RWPE2 (cell line): ENCODE measurements at regions not wholly inside any gene's neighbourhood (a gene's known extent, or its start where the extent isn't known, plus 50 kb on each side); places are given as distances from the start of the nearest gene placed in this dataset.

ENCODE experiments used
- ATAC-seq: fragments of 200-7000 bp; cut with Tn5 transposase; 3 replicates; pipeline ENCODE4 v1.9.1; 2021; ENCODE audit warnings: low read depth
- DNase-seq: peaks from one replicate; pipeline ENCODE4 v3.0.0-alpha.2; 2020; ENCODE audit warnings: low spot score
- H3K27ac ChIP-seq: fragments of 450-650 bp; 2 replicates; pipeline ENCODE4 v1.5.1; 2017; ENCODE audit warnings: mild to moderate bottlenecking; ENCODE audit not compliant: poor library complexity, severe bottlenecking
- H3K27me3 ChIP-seq: fragments of 250-450 bp; sonication (Bioruptor Pico); 2 replicates; pipeline ENCODE4 v1.5.1; 2021; ENCODE audit warnings: mild to moderate bottlenecking, moderate library complexity; ENCODE audit not compliant: insufficient read depth, poor library complexity, severe bottlenecking
- H3K36me3 ChIP-seq: fragments of 250-450 bp; sonication (Bioruptor Pico); 2 replicates; pipeline ENCODE4 v1.5.1; 2020; ENCODE audit warnings: low read depth, mild to moderate bottlenecking, moderate library complexity
- H3K4me1 ChIP-seq: fragments of 250-450 bp; sonication (Bioruptor Pico); 2 replicates; pipeline ENCODE4 v1.5.1; 2021; ENCODE audit warnings: mild to moderate bottlenecking, moderate library complexity; ENCODE audit not compliant: insufficient read depth, poor library complexity, severe bottlenecking
- H3K4me3 ChIP-seq: fragments of 250-450 bp; sonication (Bioruptor Pico); 2 replicates; pipeline ENCODE4 v1.5.1; 2021; ENCODE audit warnings: mild to moderate bottlenecking, moderate library complexity; ENCODE audit not compliant: severe bottlenecking
- H3K9me3 ChIP-seq: fragments of 250-450 bp; sonication (Bioruptor Pico); 2 replicates; pipeline ENCODE4 v1.5.1; 2021; ENCODE audit warnings: mild to moderate bottlenecking, moderate library complexity; ENCODE audit not compliant: severe bottlenecking
- TF ChIP-seq, protein P1 (sequence below): fragments of 450-650 bp; IDR thresholded peaks from one replicate; pipeline ENCODE4 v1.5.1; 2017; ENCODE audit warnings: mild to moderate bottlenecking, moderate library complexity; ENCODE audit not compliant: poor library complexity, severe bottlenecking

DNA sequence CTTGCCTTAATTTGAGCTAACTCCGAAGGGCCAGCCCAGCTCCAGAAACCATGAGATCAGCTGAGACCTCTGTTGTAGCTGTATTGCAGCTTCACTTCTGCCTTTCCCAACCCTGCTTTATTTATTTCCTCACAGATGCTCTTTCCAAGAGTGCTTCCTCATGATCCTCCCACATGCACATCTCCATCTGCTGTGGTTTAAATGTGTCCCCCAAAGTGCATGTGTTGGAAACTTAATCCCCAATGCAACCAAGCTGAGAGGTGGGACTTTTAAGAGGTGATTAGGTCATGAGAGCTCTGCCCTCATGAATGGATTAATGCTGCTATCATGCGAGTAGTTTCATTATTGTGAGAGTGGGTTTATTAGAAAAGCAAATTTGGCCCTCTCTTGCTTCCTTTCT is 164.4 kb upstream of the TAB2 start:
- Histone ChIP-seq H3K36me3 (no peaks in the 10 kb centered on the region), H3K27me3 (no peaks in the 10 kb centered on the region), H3K27ac (no peak overlapping the region), H3K4me3 (no peak overlapping the region), H3K4me1 (no peaks in the 10 kb centered on the region), H3K9me3 (no peaks in the 10 kb centered on the region)
- TF ChIP-seq, protein P1, sequence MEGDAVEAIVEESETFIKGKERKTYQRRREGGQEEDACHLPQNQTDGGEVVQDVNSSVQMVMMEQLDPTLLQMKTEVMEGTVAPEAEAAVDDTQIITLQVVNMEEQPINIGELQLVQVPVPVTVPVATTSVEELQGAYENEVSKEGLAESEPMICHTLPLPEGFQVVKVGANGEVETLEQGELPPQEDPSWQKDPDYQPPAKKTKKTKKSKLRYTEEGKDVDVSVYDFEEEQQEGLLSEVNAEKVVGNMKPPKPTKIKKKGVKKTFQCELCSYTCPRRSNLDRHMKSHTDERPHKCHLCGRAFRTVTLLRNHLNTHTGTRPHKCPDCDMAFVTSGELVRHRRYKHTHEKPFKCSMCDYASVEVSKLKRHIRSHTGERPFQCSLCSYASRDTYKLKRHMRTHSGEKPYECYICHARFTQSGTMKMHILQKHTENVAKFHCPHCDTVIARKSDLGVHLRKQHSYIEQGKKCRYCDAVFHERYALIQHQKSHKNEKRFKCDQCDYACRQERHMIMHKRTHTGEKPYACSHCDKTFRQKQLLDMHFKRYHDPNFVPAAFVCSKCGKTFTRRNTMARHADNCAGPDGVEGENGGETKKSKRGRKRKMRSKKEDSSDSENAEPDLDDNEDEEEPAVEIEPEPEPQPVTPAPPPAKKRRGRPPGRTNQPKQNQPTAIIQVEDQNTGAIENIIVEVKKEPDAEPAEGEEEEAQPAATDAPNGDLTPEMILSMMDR: no peak
- DNase-seq (no peak), ATAC-seq (no peak)

DNA sequence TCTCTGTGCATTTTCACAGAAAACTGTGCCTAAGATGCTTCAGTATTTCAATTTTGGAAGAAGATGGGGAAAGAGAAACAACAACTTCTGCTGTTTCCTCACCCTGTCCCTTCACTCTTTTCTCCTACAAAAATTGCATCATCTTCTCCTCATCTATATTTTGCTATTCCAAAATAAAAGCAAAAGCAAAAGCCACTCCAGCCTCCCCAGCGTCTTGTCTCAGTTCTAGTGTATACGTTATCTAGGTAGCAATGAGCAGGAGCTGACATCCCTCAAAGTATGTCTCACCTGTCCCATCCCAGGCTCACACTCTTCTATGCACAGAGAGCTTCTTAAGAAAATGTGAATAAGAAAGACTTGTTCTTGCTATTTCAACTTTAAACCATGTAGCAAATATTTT is 163.8 kb upstream of the TAB2 start:
- no peak overlapping the region for H3K27ac ChIP-seq
- TF ChIP-seq, protein P1: no peak
- H3K9me3 ChIP-seq: no peaks in the 10 kb centered on the region
- H3K27me3 ChIP-seq: no peaks in the 10 kb centered on the region
- ATAC-seq (no peak), DNase-seq (no peak)
- no peak overlapping the region for H3K4me3 ChIP-seq
- no peaks in the 10 kb centered on the region for H3K36me3 ChIP-seq
- H3K4me1 ChIP-seq: no peaks in the 10 kb centered on the region

DNA sequence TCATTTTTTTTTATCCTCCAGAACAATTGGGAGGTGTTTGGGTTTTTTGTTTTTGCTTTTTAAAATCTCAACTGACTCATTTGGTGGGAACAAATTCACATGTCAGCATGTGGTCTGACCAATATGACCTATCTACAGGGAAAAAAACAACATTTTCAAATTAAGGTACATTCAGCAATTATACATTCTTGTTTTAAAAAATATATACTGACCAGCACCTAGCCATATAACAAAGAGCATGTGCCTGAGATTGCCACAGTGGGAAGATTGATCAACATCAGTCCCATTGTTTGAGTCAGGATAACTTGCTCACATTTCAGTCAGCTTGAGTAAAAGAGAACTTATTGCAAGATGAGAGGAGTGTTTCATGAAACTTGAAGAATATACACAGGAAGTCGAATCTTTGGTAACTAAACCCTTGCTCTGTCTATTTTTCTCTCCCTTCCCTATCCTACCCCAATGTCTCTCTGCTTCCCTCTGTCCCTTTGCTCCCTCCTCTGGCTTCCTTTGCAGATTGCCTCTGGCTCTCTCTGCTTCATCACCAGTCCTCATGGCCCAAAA is 163.2 kb upstream of the TAB2 start:
- H3K4me3 ChIP-seq: no peak overlapping the region
- no peaks in the 10 kb centered on the region for H3K36me3 ChIP-seq
- TF ChIP-seq, protein P1: no peak
- H3K27me3 ChIP-seq: no peaks in the 10 kb centered on the region
- ATAC-seq (no peak), DNase-seq (no peak)
- H3K27ac ChIP-seq: no peak overlapping the region
- no peaks in the 10 kb centered on the region for H3K9me3 ChIP-seq
- H3K4me1 ChIP-seq: no peaks in the 10 kb centered on the region

DNA sequence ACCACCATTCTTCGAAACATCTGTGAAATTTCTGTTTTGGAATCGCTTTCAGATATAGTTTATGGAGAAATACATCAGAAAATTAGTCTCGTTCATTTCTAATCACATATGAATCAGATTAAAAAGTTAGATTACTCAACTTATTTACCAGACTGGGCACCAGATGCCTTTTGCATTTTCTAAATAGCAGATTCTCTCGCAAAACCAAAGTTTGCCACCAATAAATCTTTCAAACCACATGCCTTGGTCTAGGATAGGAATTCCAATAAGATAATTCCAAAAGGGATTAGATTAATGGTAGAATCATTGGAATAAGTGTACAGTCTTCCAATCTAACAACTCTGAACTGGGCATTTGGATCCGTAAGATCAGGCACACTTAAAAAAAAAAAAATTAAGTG is 160.4 kb upstream of the TAB2 start:
- H3K4me3 ChIP-seq: no peak overlapping the region
- H3K36me3 ChIP-seq: no peaks in the 10 kb centered on the region
- no peaks in the 10 kb centered on the region for H3K27me3 ChIP-seq
- TF ChIP-seq, protein P1: no peak
- no peaks in the 10 kb centered on the region for H3K9me3 ChIP-seq
- H3K4me1 ChIP-seq: peaks cover 3% of the 10 kb centered on the region
- no peak for ATAC-seq
- DNase-seq: no peak
- H3K27ac ChIP-seq: no peak overlapping the region

DNA sequence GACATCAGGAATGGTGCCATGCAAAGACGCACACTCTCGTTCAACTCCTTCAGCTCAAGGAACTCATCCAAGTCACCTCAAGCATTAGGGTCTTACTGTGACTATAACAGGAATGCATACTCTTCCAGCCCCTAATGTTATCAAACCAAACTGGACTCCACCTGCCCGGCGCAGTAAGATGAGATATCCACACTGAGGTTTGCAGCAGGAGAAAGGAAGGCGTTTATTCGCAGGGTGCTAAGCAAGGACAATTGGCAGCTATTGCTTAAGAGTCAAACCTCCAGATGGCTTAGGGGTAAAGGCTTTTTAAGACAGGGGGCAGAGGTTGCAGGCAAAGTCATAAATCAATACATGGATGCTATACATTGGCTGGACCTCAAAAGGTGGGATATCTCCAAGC is 159.4 kb upstream of the TAB2 start:
- TF ChIP-seq, protein P1: no peak
- Histone ChIP-seq H3K4me3 (no peak overlapping the region), H3K27ac (no peak overlapping the region), H3K36me3 (no peaks in the 10 kb centered on the region), H3K27me3 (no peaks in the 10 kb centered on the region), H3K4me1 (peaks cover 3% of the 10 kb centered on the region), H3K9me3 (no peaks in the 10 kb centered on the region)
- ATAC-seq (no peak), DNase-seq (no peak)
